ENCODE measurements at regions not wholly inside any gene's neighbourhood (a gene's known extent, or its start where the extent isn't known, plus 50 kb on each side); places are given as distances from the start of the nearest gene placed in this dataset.
"Not testable (repeated sequence)": the region's sequence is repeated elsewhere in the genome, so short reads cannot be mapped to it uniquely, and the experiment has no call there.

- DNase-seq, result peak in 1 of 2 donors; percentile 30
These were observed 278.0 kb downstream of the ZBBX start for GRCh38 chr3:167102071-167102470.

DNA sequence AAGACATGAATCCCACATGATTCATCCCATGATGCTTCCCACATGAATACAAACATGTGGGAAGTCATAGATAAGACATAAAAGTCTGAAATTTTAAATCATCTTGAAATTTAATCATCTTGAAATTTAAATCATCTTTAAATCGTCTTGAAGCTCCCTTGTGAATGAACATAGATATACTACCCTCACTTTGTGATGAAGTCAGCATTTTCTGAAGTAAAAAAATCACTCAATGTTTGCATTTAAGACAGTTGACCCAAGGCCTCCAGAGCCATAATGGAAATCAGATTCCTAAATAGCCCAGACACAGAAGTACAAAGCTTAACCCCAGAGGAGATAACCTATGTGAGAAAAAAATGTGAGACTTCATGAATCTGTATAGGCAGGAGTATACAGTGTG, 279.4 kb downstream of the ZBBX start:
- DNase-seq, result no peak

GRCh38 chr3:167100200-167100599, 279.9 kb downstream of the ZBBX start:
- no peak for DNase-seq

- no peak for DNase-seq
These were observed 284.1 kb downstream of the ZBBX start for GRCh38 chr3:167095976-167096375.

DNA sequence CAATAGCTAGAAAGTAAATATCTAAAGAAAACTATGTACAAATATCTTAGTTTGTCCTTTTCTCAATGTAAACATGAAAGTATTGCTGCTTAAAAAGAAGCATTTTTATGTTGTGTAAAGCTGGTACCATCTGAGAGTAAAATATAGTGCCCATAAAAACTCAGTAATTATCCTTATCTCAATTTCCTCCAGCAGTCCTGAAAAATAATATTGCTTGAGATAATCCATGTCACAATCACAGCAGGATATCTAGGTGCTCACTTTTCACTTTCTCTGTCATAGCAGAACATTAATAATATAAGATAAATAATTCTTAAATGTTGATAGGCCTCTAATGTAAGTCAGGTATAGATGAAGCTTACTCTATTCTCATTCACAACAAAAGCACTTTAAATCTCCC, 285.5 kb downstream of the ZBBX start:
- DNase-seq, result no peak

GRCh38 chr3:167091226-167091625, 288.9 kb downstream of the ZBBX start:
- DNase-seq, result no peak

DNA sequence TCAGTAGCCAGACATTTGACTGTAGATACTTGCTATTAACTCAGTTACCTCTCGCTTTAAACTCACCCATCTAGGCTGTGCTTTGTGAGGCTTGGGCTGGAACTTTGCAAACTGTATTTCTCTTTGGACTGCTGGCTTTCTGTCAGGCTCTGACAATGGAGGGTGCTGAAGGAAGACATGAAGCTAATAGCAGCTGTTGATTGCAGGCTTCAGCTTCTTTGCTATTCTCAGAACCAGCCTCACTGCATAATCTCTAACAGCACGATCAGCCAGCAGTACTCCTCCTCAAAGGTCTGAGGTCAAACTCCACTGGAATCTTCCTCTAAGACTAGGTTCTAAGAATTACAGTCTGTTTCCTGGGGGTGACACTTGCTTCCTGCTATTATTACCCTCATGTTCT, 295.6 kb downstream of the ZBBX start:
- no peak for DNase-seq

DNA sequence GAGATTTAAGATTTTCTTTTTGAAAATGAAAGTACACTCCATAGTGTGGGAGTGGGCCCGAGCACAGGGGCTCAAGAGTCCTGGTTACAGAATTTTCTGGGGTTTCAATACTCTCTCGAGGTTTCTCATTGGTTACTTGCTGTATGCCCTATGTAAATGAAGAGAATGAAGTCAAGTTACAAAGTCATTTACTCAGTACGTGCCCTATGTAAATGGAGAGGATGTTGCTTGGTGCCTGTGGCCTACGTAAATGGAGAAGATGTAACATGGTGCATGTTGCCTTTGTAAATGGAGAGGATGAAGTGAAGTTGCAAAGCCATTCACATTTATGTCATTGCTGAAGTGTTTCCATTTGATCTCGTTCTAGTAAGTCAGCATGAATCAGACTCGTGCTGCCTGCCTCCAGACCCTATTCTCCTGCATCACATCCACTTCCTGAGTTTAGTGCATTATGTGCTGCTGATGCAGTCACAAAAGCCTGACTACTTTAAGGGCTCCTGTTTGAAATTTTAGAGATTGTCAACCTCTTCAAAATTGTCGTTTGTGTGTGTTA, 302.0 kb downstream of the ZBBX start:
- no peak for DNase-seq

DNA sequence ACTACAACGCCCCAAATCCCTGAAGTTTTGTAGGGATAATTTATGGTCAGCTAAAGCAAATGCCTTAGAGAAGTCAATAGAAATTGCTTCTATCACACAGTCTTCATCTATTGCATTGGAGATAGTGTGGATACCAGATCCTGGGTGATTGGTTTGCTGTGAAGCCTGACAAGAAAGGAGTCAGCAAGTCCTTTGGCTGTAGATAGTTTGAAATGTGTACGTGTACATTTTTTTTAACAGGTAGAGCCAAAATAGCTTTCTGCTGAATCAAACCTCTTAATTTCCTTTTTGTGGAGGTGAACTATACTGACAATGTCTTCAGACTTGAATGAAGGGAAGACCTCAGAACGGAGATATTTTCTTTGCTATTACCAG, 312.3 kb downstream of the ZBBX start:
- DNase-seq, result no peak

- DNase-seq, result no peak
These were observed 312.9 kb downstream of the ZBBX start for GRCh38 chr3:167066977-167067786.

DNA sequence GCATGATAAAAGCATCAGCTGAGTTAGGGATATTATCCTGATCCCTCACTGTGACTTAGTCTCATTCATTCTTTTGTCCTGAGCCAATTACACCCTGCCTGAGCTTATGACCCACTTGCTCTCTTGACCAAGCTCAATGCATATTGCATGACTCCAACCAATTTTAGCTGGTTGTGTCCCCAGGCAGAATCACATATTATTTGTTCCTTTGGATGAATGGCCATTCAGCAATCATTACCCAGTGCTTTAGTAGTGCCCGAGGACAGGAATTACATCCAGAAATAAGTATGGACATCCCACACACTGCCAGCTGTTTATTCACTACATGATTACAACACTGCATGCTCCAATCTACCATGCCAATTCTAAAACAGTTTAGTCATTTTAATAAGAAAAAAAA, 322.5 kb downstream of the ZBBX start:
- no peak for DNase-seq

DNA sequence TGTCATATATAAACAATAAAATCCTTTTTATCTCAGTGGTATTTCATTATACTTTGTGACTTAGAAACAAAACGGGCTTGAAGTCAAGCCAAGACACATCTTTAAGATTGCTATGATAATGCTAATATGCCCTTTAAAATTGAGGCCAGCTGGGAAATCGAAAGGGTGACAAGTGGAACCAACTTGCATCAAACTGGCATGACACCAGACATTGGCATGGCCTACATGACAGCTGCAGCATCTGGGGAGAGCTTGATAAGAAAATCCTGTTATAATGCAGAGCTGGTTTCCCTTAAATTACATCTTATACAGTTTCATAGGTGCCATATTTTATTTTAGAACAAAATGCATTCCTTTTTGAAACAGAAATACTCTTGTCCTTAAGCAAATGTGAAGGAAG, 325.2 kb downstream of the ZBBX start:
- no peak for DNase-seq

GRCh38 chr3:167051421-167051820, 328.7 kb downstream of the ZBBX start:
- no peak for DNase-seq

DNA sequence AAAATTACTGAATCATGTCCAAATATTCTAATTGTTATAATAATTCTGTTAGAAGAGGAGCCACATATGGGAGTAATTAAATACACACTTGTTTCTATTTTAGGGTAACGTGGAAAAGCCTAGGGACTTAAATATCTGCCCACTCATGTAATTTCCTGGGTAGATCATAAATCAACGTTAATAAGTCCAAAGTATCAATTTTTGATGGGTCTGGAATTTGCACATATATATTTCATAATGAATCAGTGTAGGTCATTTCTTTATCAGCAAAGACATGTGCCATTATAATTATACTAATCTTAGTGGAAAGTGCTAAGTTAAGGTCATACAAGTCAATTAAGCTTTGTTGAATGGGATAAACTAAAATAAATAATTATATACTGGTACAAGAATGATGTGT, 346.2 kb downstream of the ZBBX start:
- no peak for DNase-seq

- peak in 1 of 2 donors; percentile 9 for DNase-seq
These were observed 347.7 kb downstream of the ZBBX start for GRCh38 chr3:167032267-167032876.

DNA sequence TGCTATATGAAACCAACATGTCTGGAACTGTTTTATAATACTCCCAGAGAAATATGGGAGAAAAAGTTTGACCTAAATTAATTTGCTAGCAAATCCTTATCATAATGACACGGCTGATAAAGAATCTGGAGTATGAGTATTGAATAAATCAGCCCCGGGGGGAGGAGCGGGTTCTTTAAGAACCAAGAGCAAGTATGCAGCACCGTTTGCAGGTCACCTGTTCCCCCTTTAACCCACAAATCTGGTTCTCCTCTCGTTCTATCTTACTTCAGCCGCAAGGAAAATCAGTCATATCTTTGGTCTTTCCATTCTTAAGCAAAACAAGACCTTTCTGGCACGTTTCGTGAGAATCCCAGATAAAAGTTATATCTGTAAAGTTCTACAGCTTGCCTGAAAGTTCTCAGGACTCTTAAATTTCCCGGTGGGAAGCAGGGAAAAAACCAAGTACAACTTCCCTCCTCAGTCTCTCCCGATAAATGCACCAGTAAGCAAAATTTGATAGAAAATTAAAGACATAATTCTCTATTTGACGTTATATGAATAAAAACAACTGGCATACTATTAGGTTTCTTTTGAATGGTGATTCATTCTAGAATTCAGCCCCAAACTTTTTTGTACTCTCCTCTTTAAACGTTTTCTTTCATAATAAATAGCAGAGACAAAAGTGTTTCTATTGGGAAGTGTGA, 348.6 kb downstream of the ZBBX start:
- DNase-seq, result no peak

- no peak for DNase-seq
These were observed 349.9 kb downstream of the ZBBX start for GRCh38 chr3:167030082-167030725.

GRCh38 chr3:167019503-167019902, 360.6 kb downstream of the ZBBX start:
- not testable (repeated sequence) for DNase-seq

- not testable (repeated sequence) for DNase-seq
These were observed 361.4 kb downstream of the ZBBX start for GRCh38 chr3:167018591-167019111.

GRCh38 chr3:167012691-167013090, 367.4 kb downstream of the ZBBX start:
- DNase-seq, result no peak

DNA sequence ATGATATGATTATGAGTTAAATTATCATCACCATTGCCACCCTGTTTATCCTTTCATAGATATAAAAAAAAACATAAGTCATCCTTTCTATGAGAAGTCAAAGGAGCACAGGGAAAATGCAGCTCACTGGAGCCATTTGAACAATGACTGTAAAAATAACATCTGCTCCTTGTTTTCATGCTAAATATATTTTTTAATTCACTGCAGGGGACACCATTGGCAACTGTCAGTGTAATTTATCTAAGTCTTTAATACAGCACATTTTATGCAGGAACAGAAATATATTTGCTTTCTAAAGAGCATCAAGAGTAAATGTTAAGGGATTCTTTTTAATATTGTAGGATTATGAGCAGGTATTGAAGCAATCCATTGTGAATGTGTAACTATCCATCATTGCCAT, 371.3 kb downstream of the ZBBX start:
- no peak for DNase-seq

DNA sequence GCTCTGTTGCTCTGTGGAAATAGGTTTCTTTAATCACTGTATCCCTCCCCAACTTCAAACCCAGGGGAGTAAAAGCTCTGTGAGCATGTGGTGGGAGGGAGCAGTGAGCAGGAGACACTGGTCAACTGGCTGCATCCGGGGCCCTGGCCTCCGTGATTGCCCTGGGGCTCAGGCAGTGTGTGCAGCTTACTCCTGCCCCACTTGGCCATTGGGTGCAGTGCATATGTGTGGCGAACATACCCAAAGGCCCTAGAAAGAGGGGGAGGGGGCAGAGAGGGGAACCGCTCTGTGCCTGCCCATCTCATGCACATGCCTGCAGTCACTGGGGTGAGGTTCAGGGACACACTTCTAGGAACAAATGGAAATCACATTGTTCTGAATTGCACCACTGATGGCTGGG, 378.7 kb downstream of the ZBBX start:
- DNase-seq, result no peak

GRCh38 chr3:166993015-166993630, 387.0 kb downstream of the ZBBX start:
- DNase-seq, result no peak
